Large intestine (tissue), 3 donors: ENCODE measurements at regions not wholly inside any gene's neighbourhood (a gene's known extent, or its start where the extent isn't known, plus 50 kb on each side); places are given as distances from the start of the nearest gene placed in this dataset.
"Not testable (repeated sequence)": the region's sequence is repeated elsewhere in the genome, so short reads cannot be mapped to it uniquely, and the experiment has no call there.

Experiments used
- DNase-seq, 2 donors: peaks; one replicate each; pipeline versions ENCODE4 v3.0.0 to v3.0.0-alpha.2; 2013
- H3K27ac ChIP-seq: one replicate; pipeline ENCODE4 v1.5.1; 2013; ENCODE audit warnings: low read length
- H3K27me3 ChIP-seq: 2 replicates; pipeline ENCODE4 v1.6.1; 2013; ENCODE audit warnings: low read length; ENCODE audit not compliant: control insufficient read depth, insufficient read depth
- H3K36me3 ChIP-seq: 2 replicates; pipeline ENCODE4 v1.6.1; 2013; ENCODE audit warnings: low read length; ENCODE audit not compliant: control insufficient read depth, insufficient read depth
- H3K4me1 ChIP-seq: one replicate; pipeline ENCODE4 v1.6.1; 2013; ENCODE audit warnings: low read length; ENCODE audit not compliant: control insufficient read depth, insufficient read depth
- H3K4me3 ChIP-seq: one replicate; pipeline ENCODE4 v1.5.1; 2013; ENCODE audit warnings: low read length
- H3K9me3 ChIP-seq: one replicate; pipeline ENCODE4 v1.6.1; 2013; ENCODE audit warnings: mild to moderate bottlenecking, low read depth, low read length, moderate library complexity; ENCODE audit not compliant: control insufficient read depth
- WGBS: methylation state at CpG from one replicate; pipeline ENCODE4 v1.1.5; 2013; ENCODE audit warnings: low lambda C conversion rate; ENCODE audit not compliant: insufficient coverage; 5-methylcytosine and 5-hydroxymethylcytosine counted together

- H3K4me3 ChIP-seq, H3K4me1 ChIP-seq, H3K27me3 ChIP-seq, H3K36me3 ChIP-seq, H3K9me3 ChIP-seq, H3K27ac ChIP-seq: not testable (repeated sequence)
- WGBS: 71% methylated on average over 1 of the region's 8 CpGs
- peak in 1 of 2 donors; percentile 23 for DNase-seq
Measured at GRCh38 chr2:234168605-234169570, 118.4 kb downstream of the SPP2 start.

DNA sequence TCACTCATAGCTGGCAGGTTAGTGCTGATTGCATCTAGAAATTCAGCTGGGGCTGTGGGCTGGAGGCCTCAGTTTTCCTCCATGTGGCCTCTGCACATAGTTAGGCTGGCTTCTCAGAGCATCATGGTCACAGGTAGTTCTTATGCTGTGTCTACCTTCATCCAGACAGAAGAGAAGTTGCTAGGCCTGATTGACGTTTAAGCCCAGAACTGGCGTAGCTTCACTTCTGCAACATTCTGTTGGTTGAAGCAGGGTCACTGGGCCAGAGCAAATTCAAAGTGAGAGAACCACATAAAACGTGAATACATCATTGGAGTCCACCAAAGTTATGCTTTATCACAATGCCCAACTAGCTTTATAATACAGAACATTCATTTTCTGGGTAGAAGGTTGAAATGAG lies 116.0 kb downstream of the SPP2 start:
- no peak for DNase-seq
- no CpG with 5 or more reads among the region's 3 CpGs for WGBS
- Histone ChIP-seq H3K9me3 (no peaks in the 10 kb centered on the region), H3K36me3 (no peaks in the 10 kb centered on the region), H3K4me3 (no peak overlapping the region), H3K27ac (no peak overlapping the region), H3K27me3 (no peaks in the 10 kb centered on the region), H3K4me1 (no peaks in the 10 kb centered on the region)

DNA sequence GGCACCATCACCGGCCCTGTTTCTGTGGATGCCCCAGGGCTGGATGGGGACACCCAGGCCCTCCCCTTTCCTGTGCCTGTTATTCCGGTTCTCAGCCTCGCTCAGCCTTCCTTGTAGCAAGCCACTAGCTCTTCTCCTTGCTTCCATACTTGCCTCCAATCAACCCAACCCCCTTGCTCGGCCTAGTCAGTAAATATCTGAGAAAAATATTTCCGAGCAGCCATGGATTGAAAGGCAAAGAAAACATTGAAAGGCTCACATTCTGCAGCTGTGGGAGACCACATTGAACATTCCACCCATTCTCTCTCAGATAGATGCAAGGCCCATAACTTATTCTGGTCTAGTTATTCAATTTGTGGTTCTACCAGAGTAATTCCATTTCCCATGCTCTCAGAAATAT lies 114.9 kb downstream of the SPP2 start:
- no peak for DNase-seq
- no CpG with 5 or more reads among the region's 5 CpGs for WGBS

GRCh38 chr2:234164493-234165413 lies 114.3 kb downstream of the SPP2 start:
- no CpG with 5 or more reads among the region's 19 CpGs for WGBS

More for the DNA sequence above, 114.9 kb downstream of the SPP2 start:
- Histone ChIP-seq H3K4me1 (no peaks in the 10 kb centered on the region), H3K9me3 (no peaks in the 10 kb centered on the region), H3K27me3 (no peaks in the 10 kb centered on the region), H3K4me3 (no peak overlapping the region), H3K36me3 (no peaks in the 10 kb centered on the region), H3K27ac (no peak overlapping the region)

DNA sequence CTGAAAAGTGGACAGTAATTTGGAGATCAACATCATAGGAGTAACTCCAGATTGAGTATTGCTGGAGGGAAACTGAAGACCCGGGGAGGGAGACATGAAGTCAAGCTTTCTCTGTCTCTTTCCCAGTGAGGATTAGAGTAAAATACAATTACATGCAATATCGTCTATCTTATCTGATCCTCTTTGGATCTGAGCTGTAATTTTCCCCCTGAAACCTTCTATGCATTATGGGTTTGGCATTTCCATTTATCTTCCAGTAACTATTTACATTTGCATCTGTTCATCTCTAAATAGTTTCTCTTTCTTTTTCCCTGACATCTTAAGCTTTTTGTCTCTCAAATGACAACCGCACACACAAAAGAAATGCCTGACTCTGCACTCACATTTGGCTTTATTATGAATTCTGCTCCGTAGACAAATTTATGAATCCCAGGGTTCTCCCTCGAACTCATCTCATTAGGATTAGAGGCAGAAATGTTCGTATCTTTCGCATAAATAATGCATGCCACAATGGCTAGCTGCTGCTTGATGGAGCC lies 113.1 kb downstream of the SPP2 start:
- Histone ChIP-seq H3K27me3 (no peaks in the 10 kb centered on the region), H3K36me3 (no peaks in the 10 kb centered on the region), H3K4me1 (no peaks in the 10 kb centered on the region), H3K27ac (no peak overlapping the region), H3K9me3 (no peaks in the 10 kb centered on the region), H3K4me3 (no peak overlapping the region)
- DNase-seq: no peak
- WGBS: 38% methylated on average over 2 of the region's 7 CpGs

More at GRCh38 chr2:234164493-234165413, 114.3 kb downstream of the SPP2 start:
- no peaks in the 10 kb centered on the region for H3K36me3 ChIP-seq
- H3K4me3 ChIP-seq: no peak overlapping the region
- H3K27ac ChIP-seq: no peak overlapping the region
- no peak for DNase-seq
- no peaks in the 10 kb centered on the region for H3K27me3 ChIP-seq
- H3K4me1 ChIP-seq: no peaks in the 10 kb centered on the region
- H3K9me3 ChIP-seq: no peaks in the 10 kb centered on the region

DNA sequence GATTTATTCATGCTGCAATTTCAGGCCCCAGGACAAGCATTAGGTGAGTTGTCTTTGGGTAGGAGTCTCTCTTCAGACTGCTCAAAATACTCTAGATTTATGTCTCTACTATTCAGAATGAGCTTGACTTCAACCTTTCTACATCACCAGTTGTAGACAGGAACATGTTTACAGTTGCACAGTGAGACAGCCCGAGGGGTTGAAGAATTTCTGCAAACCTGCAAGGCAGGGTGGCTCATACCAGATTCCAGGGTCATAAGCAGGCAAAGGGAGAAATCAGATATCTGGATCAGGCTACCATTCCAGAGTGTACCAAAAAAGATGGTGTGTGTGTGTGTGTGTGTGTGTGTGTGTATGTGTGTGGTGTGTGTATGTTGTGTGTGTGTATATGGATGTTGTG lies 112.4 kb downstream of the SPP2 start:
- Histone ChIP-seq H3K36me3 (no peaks in the 10 kb centered on the region), H3K4me3 (no peak overlapping the region), H3K9me3 (no peaks in the 10 kb centered on the region), H3K4me1 (no peaks in the 10 kb centered on the region), H3K27me3 (no peaks in the 10 kb centered on the region), H3K27ac (no peak overlapping the region)
- WGBS: no CpG with 5 or more reads among the region's 1 CpG
- DNase-seq: no peak

- 20% methylated on average over 1 of the region's 6 CpGs for WGBS
- no peak for DNase-seq
- Histone ChIP-seq H3K4me3 (no peak overlapping the region), H3K36me3 (no peaks in the 10 kb centered on the region), H3K27ac (no peak overlapping the region), H3K4me1 (no peaks in the 10 kb centered on the region), H3K9me3 (no peaks in the 10 kb centered on the region), H3K27me3 (no peaks in the 10 kb centered on the region)
Measured at GRCh38 chr2:234161932-234162331, 111.4 kb downstream of the SPP2 start.

DNA sequence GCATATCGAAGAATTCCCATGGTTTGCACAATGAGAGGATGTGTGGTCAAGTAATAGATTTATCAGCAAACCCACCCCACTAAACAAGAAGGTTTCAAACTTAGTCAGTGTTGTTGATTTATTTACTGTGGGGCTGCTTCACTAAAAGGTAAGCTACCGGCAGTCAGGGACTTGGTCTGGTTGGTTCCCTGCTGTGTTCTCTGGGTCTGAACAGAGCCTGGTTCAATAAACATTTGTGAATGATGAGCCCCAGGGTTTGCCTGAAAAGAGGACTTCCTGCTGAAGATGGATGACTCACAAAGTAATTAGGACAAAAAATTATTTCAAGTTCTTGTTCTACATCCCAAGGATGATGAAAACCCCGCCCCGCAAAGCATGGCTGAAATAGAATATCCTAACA lies 108.3 kb downstream of the SPP2 start:
- no CpG with 5 or more reads among the region's 4 CpGs for WGBS
- H3K27me3 ChIP-seq: no peaks in the 10 kb centered on the region
- no peak overlapping the region for H3K4me3 ChIP-seq
- no peak overlapping the region for H3K27ac ChIP-seq
- DNase-seq: no peak
- no peaks in the 10 kb centered on the region for H3K9me3 ChIP-seq
- H3K4me1 ChIP-seq: no peaks in the 10 kb centered on the region
- H3K36me3 ChIP-seq: no peaks in the 10 kb centered on the region

DNA sequence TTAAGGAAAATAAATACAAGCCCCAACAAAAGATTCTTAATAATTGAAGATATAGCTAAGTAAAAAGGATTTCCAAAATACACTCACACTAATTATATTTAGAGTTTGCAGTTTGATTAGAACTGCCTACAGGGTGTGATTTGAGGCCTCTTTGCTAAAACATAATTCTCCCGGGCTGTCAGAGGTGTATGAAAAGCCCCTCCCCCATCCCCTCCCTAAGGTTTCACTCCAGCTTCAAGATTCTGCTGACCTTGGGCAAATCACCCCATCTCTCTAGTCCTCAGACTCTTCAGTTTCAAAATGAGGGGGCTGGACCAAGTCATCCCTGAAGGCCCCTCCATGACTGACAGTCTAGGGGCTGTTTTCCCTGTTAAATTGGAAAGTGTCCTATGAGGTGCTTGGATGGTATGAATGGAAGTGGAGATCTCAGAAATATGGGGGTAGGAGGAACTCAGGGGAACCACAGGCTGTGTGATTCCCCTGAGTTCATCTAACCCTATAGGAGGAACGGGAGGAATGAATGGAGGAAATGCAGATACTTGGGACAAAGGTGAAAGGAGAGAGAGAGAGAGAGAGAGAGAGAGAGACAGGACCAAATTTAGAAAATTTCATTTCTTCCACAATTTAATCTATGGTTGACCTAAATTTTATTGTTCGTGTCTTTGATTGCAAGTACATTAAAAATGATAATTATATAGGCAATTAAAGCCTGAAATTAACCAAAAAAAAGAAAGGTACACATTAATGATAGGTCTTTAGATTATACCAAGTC lies 107.5 kb downstream of the SPP2 start:
- H3K4me1 ChIP-seq: no peaks in the 10 kb centered on the region
- no peaks in the 10 kb centered on the region for H3K27me3 ChIP-seq
- H3K27ac ChIP-seq: no peak overlapping the region
- 78% methylated on average over 2 of the region's 3 CpGs for WGBS
- no peak for DNase-seq
- H3K9me3 ChIP-seq: no peaks in the 10 kb centered on the region
- H3K36me3 ChIP-seq: no peaks in the 10 kb centered on the region
- H3K4me3 ChIP-seq: no peak overlapping the region
